WTC11 (cell line): ENCODE measurements at regions not wholly inside any gene's neighbourhood (a gene's known extent, or its start where the extent isn't known, plus 50 kb on each side); places are given as distances from the start of the nearest gene placed in this dataset.
"Not testable (repeated sequence)": the region's sequence is repeated elsewhere in the genome, so short reads cannot be mapped to it uniquely, and the experiment has no call there.

Experiments used
- ATAC-seq: fragments of 200-7000 bp; cut with Tn5 transposase; 2 replicates; pipeline ENCODE4 v1.10.0; 2021; ENCODE audit warnings: mild to moderate bottlenecking, moderate library complexity
- CTCF ChIA-PET: fragments of 300-600 bp; sonication (Branson Sonifier 250); formaldehyde crosslinking; loops from one replicate; lab custom pipeline; 2021; ENCODE audit warnings: antibody characterized with exemption; lab: Charles Lee
- POLR2A ChIA-PET: fragments of 350-600 bp; sonication (Branson Sonifier 250); formaldehyde crosslinking; loops from one replicate; lab custom pipeline; 2021; ENCODE audit warnings: antibody characterized with exemption; lab: Charles Lee
- DNase-seq: peaks from one replicate; pipeline ENCODE4 v3.0.0; 2021; ENCODE audit warnings: low spot score
- H3K27ac Mint-ChIP-seq: 2 replicates; pipeline ENCODE4 v1.8.0; 2021; ENCODE audit warnings: mixed read lengths
- H3K27me3 Mint-ChIP-seq: 2 replicates; pipeline ENCODE4 v1.8.0; 2021; ENCODE audit warnings: low read depth, mild to moderate bottlenecking, moderate library complexity, mixed read lengths
- H3K36me3 Mint-ChIP-seq: 2 replicates; pipeline ENCODE4 v1.8.0; 2021; ENCODE audit warnings: mixed read lengths
- H3K4me1 Mint-ChIP-seq: 2 replicates; pipeline ENCODE4 v1.8.0; 2022; ENCODE audit warnings: mixed read lengths
- H3K4me3 Mint-ChIP-seq: 2 replicates; pipeline ENCODE4 v1.8.0; 2021; ENCODE audit warnings: mild to moderate bottlenecking, moderate library complexity, mixed read lengths
- H3K9me3 Mint-ChIP-seq: 2 replicates; pipeline ENCODE4 v1.8.0; 2021; ENCODE audit warnings: mixed read lengths
- ATF1 ChIP-seq: sonication (generic); formaldehyde crosslinking; IDR thresholded peaks from 2 replicates; pipeline ENCODE4 v1.8.1; 2023; ENCODE audit warnings: mild to moderate bottlenecking, moderate library complexity, missing genetic modification reagents
- ATF2 ChIP-seq: sonication (generic); formaldehyde crosslinking; IDR thresholded peaks from 2 replicates; pipeline ENCODE4 v1.8.1; 2022; ENCODE audit warnings: low read depth, missing genetic modification reagents, borderline replicate concordance
- ATF3 ChIP-seq: sonication (generic); formaldehyde crosslinking; conservative IDR thresholded peaks from 2 replicates; pipeline ENCODE4 v1.8.1; 2022; ENCODE audit warnings: mild to moderate bottlenecking, missing genetic modification reagents
- E2F1 ChIP-seq: sonication (generic); formaldehyde crosslinking; IDR thresholded peaks from 2 replicates; pipeline ENCODE4 v1.8.0; 2022; ENCODE audit warnings: mild to moderate bottlenecking, missing genetic modification reagents
- E2F4 ChIP-seq: sonication (generic); formaldehyde crosslinking; IDR thresholded peaks from 2 replicates; pipeline ENCODE4 v1.8.1; 2022; ENCODE audit warnings: low read depth, mild to moderate bottlenecking, moderate library complexity, missing genetic modification reagents, borderline replicate concordance
- ESRRA ChIP-seq: sonication (generic); formaldehyde crosslinking; IDR thresholded peaks from 2 replicates; pipeline ENCODE4 v1.8.1; 2022; ENCODE audit warnings: mild to moderate bottlenecking, missing genetic modification reagents, borderline replicate concordance
- ETV6 ChIP-seq: sonication (generic); formaldehyde crosslinking; IDR thresholded peaks from 2 replicates; pipeline ENCODE4 v1.8.1; 2022; ENCODE audit warnings: mild to moderate bottlenecking, missing genetic modification reagents
- GABPB1 ChIP-seq: sonication (generic); formaldehyde crosslinking; IDR thresholded peaks from 2 replicates; pipeline ENCODE4 v1.8.1; 2023; ENCODE audit warnings: mild to moderate bottlenecking, missing genetic modification reagents
- GRHL2 ChIP-seq: fragments of 250-450 bp; sonication (Bioruptor Pico); IDR thresholded peaks from 2 replicates; pipeline ENCODE4 v1.8.0; 2022; ENCODE audit warnings: mild to moderate bottlenecking, moderate library complexity; ENCODE audit not compliant: insufficient replicate concordance, severe bottlenecking
- NFATC4 ChIP-seq: fragments of 250-450 bp; sonication (Bioruptor Pico); IDR thresholded peaks from 2 replicates; pipeline ENCODE4 v1.9.0; 2021; ENCODE audit warnings: mild to moderate bottlenecking
- NFE2L1 ChIP-seq: sonication (generic); formaldehyde crosslinking; IDR thresholded peaks from 2 replicates; pipeline ENCODE4 v1.8.1; 2023; ENCODE audit warnings: missing genetic modification reagents
- NFYB ChIP-seq: sonication (generic); formaldehyde crosslinking; conservative IDR thresholded peaks from 2 replicates; pipeline ENCODE4 v1.8.0; 2022; ENCODE audit warnings: low read depth, missing genetic modification reagents
- SMAD4 ChIP-seq: sonication (generic); formaldehyde crosslinking; IDR thresholded peaks from 2 replicates; pipeline ENCODE4 v1.8.0; 2022; ENCODE audit warnings: mild to moderate bottlenecking, missing genetic modification reagents
- TCF7 ChIP-seq: sonication (generic); formaldehyde crosslinking; IDR thresholded peaks from 2 replicates; pipeline ENCODE4 v1.8.0; 2022; ENCODE audit warnings: mild to moderate bottlenecking, low read depth, missing genetic modification reagents, moderate library complexity
- TEAD4 ChIP-seq: sonication (generic); formaldehyde crosslinking; IDR thresholded peaks from 2 replicates; pipeline ENCODE4 v1.8.0; 2022; ENCODE audit warnings: mild to moderate bottlenecking, missing genetic modification reagents
- TP53 ChIP-seq: sonication (generic); formaldehyde crosslinking; IDR thresholded peaks from 2 replicates; pipeline ENCODE4 v1.8.1; 2023; ENCODE audit warnings: mild to moderate bottlenecking, missing genetic modification reagents
- USF1 ChIP-seq: sonication (generic); formaldehyde crosslinking; IDR thresholded peaks from 2 replicates; pipeline ENCODE4 v1.8.0; 2022; ENCODE audit warnings: mild to moderate bottlenecking, missing genetic modification reagents
- ZNF512 ChIP-seq: sonication (generic); formaldehyde crosslinking; IDR thresholded peaks from 2 replicates; pipeline ENCODE4 v1.8.1; 2022; ENCODE audit warnings: missing genetic modification reagents, borderline replicate concordance
- ZSCAN18 ChIP-seq: fragments of 250-450 bp; sonication (Bioruptor Pico); IDR thresholded peaks from 2 replicates; pipeline ENCODE4 v2.1.2; 2022; ENCODE audit warnings: mild to moderate bottlenecking, moderate library complexity

- peaks cover 50% of the 10 kb centered on the region for H3K9me3 Mint-ChIP-seq
Measured at GRCh38 chr11:54946424-54946823, 239.8 kb downstream of the OR4A5 start.

GRCh38 chr11:54947175-54947574 is 240.5 kb downstream of the OR4A5 start:
- CTCF ChIA-PET, DNase-seq, H3K4me3 Mint-ChIP-seq, H3K27me3 Mint-ChIP-seq, POLR2A ChIA-PET, H3K27ac Mint-ChIP-seq, H3K4me1 Mint-ChIP-seq, ATAC-seq: not testable (repeated sequence)
- Mint-ChIP-seq H3K36me3 (peaks cover 48% of the 10 kb centered on the region), H3K9me3 (peaks cover 44% of the 10 kb centered on the region)

More at GRCh38 chr11:54946424-54946823, 239.8 kb downstream of the OR4A5 start:
- no peaks in the 10 kb centered on the region for H3K4me1 Mint-ChIP-seq
- H3K27me3 Mint-ChIP-seq = peaks cover 10% of the 10 kb centered on the region
- ChIA-PET CTCF (no interaction called here), POLR2A (no interaction called here)
- H3K4me3 Mint-ChIP-seq = no peak overlapping the region
- ATAC-seq = no peak
- no peak overlapping the region for H3K27ac Mint-ChIP-seq
- TF ChIP-seq ATF1 (CRISPR knock-in tag) (no peak), ATF2 (no peak), GABPB1 (no peak), TP53 (CRISPR knock-in tag) (no peak), GRHL2 (CRISPR knock-in tag) (no peak), SMAD4 (CRISPR knock-in tag) (no peak), TEAD4 (CRISPR knock-in tag) (no peak), ESRRA (CRISPR knock-in tag) (no peak), ZNF512 (CRISPR knock-in tag) (no peak), ATF3 (CRISPR knock-in tag) (no peak), E2F1 (CRISPR knock-in tag) (no peak), NFE2L1 (CRISPR knock-in tag) (no peak), E2F4 (CRISPR knock-in tag) (no peak), NFATC4 (CRISPR knock-in tag) (no peak), TCF7 (CRISPR knock-in tag) (no peak), NFYB (CRISPR knock-in tag) (no peak), USF1 (CRISPR knock-in tag) (no peak), ZSCAN18 (CRISPR knock-in tag) (no peak), ETV6 (CRISPR knock-in tag) (no peak)
- peaks cover 50% of the 10 kb centered on the region for H3K36me3 Mint-ChIP-seq
- DNase-seq = no peak
